Thoracic aorta (tissue), 2 donors: ENCODE measurements at regions not wholly inside any gene's neighbourhood (a gene's known extent, or its start where the extent isn't known, plus 50 kb on each side); places are given as distances from the start of the nearest gene placed in this dataset.

ENCODE experiments used
- ATAC-seq: fragments of 150-250 bp; one replicate; pipeline ENCODE4 v1.8.0; 2017; ENCODE audit warnings: low read depth; ENCODE audit not compliant: insufficient number of reproducible peaks, low FRiP score
- DNase-seq: peaks from one replicate; pipeline ENCODE4 v3.0.0-alpha.2; 2020; ENCODE audit warnings: low spot score
- H3K27ac ChIP-seq, 2 donors: fragments of 200-600 bp; sonication (generic); 1 replicate in 1 of 2; 2 replicates in 1 of 2; pipeline ENCODE4 v1.5.1; 2016; ENCODE audit warnings: mild to moderate bottlenecking in 2 of 2, moderate library complexity in 2 of 2
- H3K27me3 ChIP-seq: fragments of 200-600 bp; sonication (generic); replicated peaks from 2 replicates; pipeline ENCODE4 v1.6.0; 2016; ENCODE audit warnings: mild to moderate bottlenecking; ENCODE audit not compliant: insufficient read depth
- H3K36me3 ChIP-seq: fragments of 200-600 bp; sonication (generic); one replicate; pipeline ENCODE4 v1.5.1; 2016
- H3K4me1 ChIP-seq, 2 donors: fragments of 200-600 bp; sonication (generic); 1 replicate in 1 of 2; 2 replicates in 1 of 2; pipeline versions ENCODE4 v1.5.1 to v1.6.0; 2016; ENCODE audit warnings: low read depth in 2 of 2, mild to moderate bottlenecking in 1 of 2; ENCODE audit not compliant: control insufficient read depth in 1 of 2
- H3K4me3 ChIP-seq: fragments of 200-600 bp; sonication (generic); 2 replicates; pipeline ENCODE4 v1.5.1; 2016; ENCODE audit warnings: mild to moderate bottlenecking
- H3K9me3 ChIP-seq: fragments of 200-600 bp; sonication (generic); 2 replicates; pipeline ENCODE4 v1.5.1; 2016
- TF ChIP-seq, protein P1 (sequence below): fragments of 200-600 bp; sonication (generic); IDR thresholded peaks from one replicate; pipeline ENCODE4 v1.5.1; 2019; ENCODE audit warnings: antibody characterized with exemption

DNA sequence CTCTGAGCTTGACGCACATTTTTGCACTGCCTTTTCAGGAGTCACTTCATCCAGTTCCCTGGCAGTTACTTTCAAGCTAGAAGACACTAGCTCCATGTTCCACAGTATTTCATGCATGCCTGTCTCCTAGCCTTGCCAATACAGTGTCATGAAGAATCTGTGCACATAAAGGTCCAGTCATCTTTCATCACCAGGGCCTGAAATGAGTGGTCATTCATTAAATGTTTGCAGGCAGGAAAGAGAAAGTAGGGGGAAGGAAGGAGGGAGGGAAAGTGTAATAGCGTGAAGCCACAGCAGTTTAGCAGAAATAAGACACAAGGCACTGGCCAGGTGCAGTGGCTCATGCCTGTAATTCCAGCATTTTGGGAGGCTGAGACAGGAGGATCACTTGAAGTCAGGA is 92.4 kb upstream of the COPS8 start:
- ATAC-seq (no peak), DNase-seq (no peak)
- TF ChIP-seq, protein P1, sequence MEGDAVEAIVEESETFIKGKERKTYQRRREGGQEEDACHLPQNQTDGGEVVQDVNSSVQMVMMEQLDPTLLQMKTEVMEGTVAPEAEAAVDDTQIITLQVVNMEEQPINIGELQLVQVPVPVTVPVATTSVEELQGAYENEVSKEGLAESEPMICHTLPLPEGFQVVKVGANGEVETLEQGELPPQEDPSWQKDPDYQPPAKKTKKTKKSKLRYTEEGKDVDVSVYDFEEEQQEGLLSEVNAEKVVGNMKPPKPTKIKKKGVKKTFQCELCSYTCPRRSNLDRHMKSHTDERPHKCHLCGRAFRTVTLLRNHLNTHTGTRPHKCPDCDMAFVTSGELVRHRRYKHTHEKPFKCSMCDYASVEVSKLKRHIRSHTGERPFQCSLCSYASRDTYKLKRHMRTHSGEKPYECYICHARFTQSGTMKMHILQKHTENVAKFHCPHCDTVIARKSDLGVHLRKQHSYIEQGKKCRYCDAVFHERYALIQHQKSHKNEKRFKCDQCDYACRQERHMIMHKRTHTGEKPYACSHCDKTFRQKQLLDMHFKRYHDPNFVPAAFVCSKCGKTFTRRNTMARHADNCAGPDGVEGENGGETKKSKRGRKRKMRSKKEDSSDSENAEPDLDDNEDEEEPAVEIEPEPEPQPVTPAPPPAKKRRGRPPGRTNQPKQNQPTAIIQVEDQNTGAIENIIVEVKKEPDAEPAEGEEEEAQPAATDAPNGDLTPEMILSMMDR = no peak
- Histone ChIP-seq H3K4me1 (no peaks in the 10 kb centered on the region), H3K9me3 (no peaks in the 10 kb centered on the region), H3K27me3 (no peaks in the 10 kb centered on the region), H3K36me3 (no peaks in the 10 kb centered on the region), H3K4me3 (no peak overlapping the region), H3K27ac (no peak overlapping the region)

DNA sequence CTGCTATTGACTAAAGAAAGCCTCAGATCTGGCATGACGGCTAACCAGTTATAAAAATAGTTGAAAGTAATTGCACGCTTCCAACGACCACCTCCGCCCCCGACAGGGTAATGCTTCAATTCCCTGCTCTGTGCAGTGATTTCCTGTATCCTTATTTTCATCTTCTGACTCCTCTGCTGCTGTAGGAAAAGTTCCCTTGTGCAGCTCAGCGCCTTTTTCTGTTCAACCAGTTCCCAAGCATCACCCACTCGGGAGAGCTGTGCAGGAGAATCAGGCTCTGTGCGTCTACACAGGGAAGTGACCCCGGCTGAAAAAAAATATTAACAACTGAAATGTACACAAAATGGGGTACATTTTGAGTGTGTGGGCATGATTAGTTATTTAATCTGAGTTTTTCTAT is 91.3 kb upstream of the COPS8 start:
- Histone ChIP-seq H3K36me3 (no peaks in the 10 kb centered on the region), H3K4me1 (no peaks in the 10 kb centered on the region), H3K27ac (no peak overlapping the region), H3K27me3 (no peaks in the 10 kb centered on the region), H3K9me3 (no peaks in the 10 kb centered on the region), H3K4me3 (no peak overlapping the region)
- ATAC-seq (no peak), DNase-seq (no peak)
- TF ChIP-seq, protein P1 = no peak

DNA sequence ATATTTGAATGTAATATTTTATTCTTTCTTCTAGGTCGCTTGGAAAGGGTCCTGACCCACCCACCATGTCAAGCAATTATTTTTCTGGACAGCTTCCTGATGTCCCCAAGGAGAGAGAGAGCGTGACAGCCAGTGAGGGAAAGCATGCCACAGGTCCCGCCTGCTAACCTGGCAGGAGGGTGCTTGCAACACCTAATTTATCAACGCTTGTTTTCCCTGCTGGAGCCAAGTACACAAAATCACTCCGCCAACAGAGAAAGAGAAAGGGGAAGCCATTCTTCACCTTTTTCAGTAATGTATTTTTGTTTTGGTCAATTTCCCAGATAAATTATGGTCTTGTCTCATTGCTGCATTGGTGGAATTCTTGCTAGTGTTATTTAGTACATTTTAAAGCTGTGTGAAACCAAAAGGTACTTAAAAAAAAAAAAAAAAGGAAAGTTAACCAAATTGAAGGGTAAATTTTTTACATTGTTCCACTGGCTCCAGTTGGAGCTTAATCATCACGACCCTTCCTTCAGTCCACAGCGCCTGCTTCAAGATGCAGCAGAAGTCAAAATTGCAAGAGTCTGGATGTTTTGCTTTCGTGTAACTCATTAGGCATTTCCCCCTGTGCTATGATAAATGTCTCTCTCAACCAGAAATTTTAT is 88.5 kb upstream of the COPS8 start:
- Histone ChIP-seq H3K4me3 (no peak overlapping the region), H3K9me3 (no peaks in the 10 kb centered on the region), H3K36me3 (no peaks in the 10 kb centered on the region), H3K27me3 (no peaks in the 10 kb centered on the region), H3K27ac (no peak overlapping the region), H3K4me1 (no peaks in the 10 kb centered on the region)
- ATAC-seq = no peak
- no peak for DNase-seq
- TF ChIP-seq, protein P1 = no peak

DNA sequence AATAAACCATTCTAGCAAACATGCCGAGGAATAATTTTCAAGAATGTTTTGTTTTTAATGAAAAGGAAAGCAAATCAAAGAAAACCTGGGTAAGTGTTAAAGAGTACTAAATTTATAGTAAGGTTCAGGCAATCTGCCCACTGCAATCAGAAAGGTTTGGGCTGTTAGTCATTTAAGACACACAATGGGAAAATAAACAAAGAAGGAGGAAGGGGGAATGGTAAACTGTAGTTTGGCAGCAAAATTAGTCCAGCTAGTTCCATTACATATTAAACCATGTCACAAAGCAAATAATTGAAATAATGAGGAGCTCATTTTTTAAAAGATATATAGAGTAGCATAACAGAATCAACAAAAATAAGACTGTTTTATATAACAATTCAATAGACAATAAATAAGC is 87.5 kb upstream of the COPS8 start:
- TF ChIP-seq, protein P1 = no peak
- DNase-seq (no peak), ATAC-seq (no peak)
- Histone ChIP-seq H3K4me1 (no peaks in the 10 kb centered on the region), H3K4me3 (no peak overlapping the region), H3K27me3 (no peaks in the 10 kb centered on the region), H3K36me3 (no peaks in the 10 kb centered on the region), H3K9me3 (no peaks in the 10 kb centered on the region), H3K27ac (no peak overlapping the region)

DNA sequence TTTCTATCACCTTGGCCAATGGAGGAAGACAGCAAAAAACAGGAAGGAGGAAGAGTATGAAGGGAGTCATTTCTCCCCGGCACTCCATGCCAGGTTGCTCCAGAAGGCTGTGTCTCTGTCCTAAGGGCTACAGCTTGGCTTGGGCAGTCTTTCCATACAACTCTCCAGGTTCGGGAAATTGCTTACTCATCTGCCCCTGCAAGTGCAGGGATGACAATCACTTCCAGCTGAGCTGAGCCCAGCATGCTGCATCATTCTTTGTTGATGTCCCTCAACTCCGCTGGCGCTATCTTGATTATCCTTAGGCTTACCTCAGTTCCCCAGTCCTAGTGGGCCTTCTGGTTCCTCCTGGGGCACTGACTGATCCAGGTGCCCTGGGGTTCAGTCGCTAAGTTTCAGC is 86.9 kb upstream of the COPS8 start:
- H3K27ac ChIP-seq = no peak overlapping the region
- ATAC-seq (no peak), DNase-seq (no peak)
- no peaks in the 10 kb centered on the region for H3K4me1 ChIP-seq
- TF ChIP-seq, protein P1 = no peak
- no peaks in the 10 kb centered on the region for H3K36me3 ChIP-seq
- H3K9me3 ChIP-seq = no peaks in the 10 kb centered on the region
- H3K27me3 ChIP-seq = no peaks in the 10 kb centered on the region
- no peak overlapping the region for H3K4me3 ChIP-seq
